ENCODE measurements at regions not wholly inside any gene's neighbourhood (a gene's known extent, or its start where the extent isn't known, plus 50 kb on each side); places are given as distances from the start of the nearest gene placed in this dataset.

- H3K4me1 ChIP-seq (ENCODE audit: control insufficient read depth, insufficient read depth, low read length): no peaks in the 10 kb centered on the region
- H3K9me3 Mint-ChIP-seq: peaks cover 2 to 3% of the 10 kb centered on the region in 2 donors
- ATAC-seq (no peak), DNase-seq (no peak)
- H3K4me3 ChIP-seq (ENCODE audit: low read length): no peak overlapping the region
- intact Hi-C loops (cut with micrococcal nuclease): no loop called here
- no peaks in the 10 kb centered on the region for H3K9me3 ChIP-seq (ENCODE audit: control insufficient read depth, insufficient read depth, low read length)
- H3K27me3 ChIP-seq (ENCODE audit: control insufficient read depth, insufficient read depth, low read length): no peaks in the 10 kb centered on the region
- WGBS (ENCODE audit: insufficient coverage): 79% methylated on average over 2 of the region's 2 CpGs
- H3K27ac ChIP-seq (ENCODE audit: low read length): no peak overlapping the region
- TF ChIP-seq, protein P1, sequence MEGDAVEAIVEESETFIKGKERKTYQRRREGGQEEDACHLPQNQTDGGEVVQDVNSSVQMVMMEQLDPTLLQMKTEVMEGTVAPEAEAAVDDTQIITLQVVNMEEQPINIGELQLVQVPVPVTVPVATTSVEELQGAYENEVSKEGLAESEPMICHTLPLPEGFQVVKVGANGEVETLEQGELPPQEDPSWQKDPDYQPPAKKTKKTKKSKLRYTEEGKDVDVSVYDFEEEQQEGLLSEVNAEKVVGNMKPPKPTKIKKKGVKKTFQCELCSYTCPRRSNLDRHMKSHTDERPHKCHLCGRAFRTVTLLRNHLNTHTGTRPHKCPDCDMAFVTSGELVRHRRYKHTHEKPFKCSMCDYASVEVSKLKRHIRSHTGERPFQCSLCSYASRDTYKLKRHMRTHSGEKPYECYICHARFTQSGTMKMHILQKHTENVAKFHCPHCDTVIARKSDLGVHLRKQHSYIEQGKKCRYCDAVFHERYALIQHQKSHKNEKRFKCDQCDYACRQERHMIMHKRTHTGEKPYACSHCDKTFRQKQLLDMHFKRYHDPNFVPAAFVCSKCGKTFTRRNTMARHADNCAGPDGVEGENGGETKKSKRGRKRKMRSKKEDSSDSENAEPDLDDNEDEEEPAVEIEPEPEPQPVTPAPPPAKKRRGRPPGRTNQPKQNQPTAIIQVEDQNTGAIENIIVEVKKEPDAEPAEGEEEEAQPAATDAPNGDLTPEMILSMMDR (IDR thresholded peaks at IDR 0.05): no peak
- H3K27ac Mint-ChIP-seq: no peak overlapping the region
- H3K27me3 Mint-ChIP-seq (ENCODE audit: low read depth in 2 of 2): no peaks in the 10 kb centered on the region
- H3K4me1 Mint-ChIP-seq: no peaks in the 10 kb centered on the region
- H3K4me3 Mint-ChIP-seq: no peak overlapping the region
- no peaks in the 10 kb centered on the region for H3K36me3 ChIP-seq (ENCODE audit: control insufficient read depth, insufficient read depth, low read length)
- H3K36me3 Mint-ChIP-seq: no peaks in the 10 kb centered on the region
Observed at GRCh38 chr1:56077206-56077605, 502.2 kb downstream of the PLPP3 start.

DNA sequence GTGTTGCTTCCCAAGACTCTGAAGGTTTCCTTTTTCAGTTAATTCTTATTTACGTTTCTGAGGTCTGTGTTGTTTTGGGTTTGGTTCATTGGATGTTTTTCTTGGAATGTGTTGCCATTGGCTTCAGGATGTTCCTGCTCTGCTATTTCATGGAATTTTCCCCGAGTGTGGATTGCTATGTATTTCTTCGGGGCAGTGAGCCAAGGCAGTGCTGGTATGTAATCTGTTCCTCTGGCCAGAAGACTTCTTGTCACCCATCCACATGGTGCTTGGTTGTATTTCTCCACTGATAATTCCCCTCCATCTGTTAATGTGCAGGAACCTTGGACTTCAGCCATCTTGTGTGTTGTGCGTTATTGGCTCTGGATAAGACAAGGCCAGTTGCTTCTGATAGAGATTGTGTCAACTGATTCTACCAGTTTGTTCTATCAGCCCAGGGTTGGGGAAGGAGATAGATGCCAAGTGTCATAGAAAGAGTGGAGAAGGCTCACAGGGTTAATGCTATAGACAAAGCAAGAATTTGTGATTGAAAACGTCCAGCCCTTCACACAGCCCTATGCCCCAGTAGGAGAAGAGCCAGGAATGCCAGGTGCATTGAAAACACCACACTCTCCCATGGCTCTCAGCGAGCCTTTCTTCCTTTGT lies 505.2 kb downstream of the PLPP3 start:
- H3K27ac ChIP-seq (ENCODE audit: low read length): no peak overlapping the region
- intact Hi-C loops (cut with micrococcal nuclease): no loop called here
- WGBS (ENCODE audit: insufficient coverage): 78% methylated on average over 6 of the region's 6 CpGs
- TF ChIP-seq, protein P1 (IDR thresholded peaks at IDR 0.05): no peak
- ATAC-seq (no peak), DNase-seq (no peak)
- no peaks in the 10 kb centered on the region for H3K4me1 ChIP-seq (ENCODE audit: control insufficient read depth, insufficient read depth, low read length)
- H3K36me3 Mint-ChIP-seq: no peaks in the 10 kb centered on the region
- H3K4me3 ChIP-seq (ENCODE audit: low read length): no peak overlapping the region
- no peak overlapping the region for H3K27ac Mint-ChIP-seq
- H3K9me3 ChIP-seq (ENCODE audit: control insufficient read depth, insufficient read depth, low read length): no peaks in the 10 kb centered on the region
- peaks cover 3% of the 10 kb centered on the region in 2 donors for H3K9me3 Mint-ChIP-seq
- H3K27me3 ChIP-seq (ENCODE audit: control insufficient read depth, insufficient read depth, low read length): no peaks in the 10 kb centered on the region
- no peaks in the 10 kb centered on the region for H3K36me3 ChIP-seq (ENCODE audit: control insufficient read depth, insufficient read depth, low read length)
- no peaks in the 10 kb centered on the region for H3K4me1 Mint-ChIP-seq
- peaks cover 0 to 4% of the 10 kb centered on the region in 2 donors for H3K27me3 Mint-ChIP-seq (ENCODE audit: low read depth in 2 of 2)
- no peak overlapping the region for H3K4me3 Mint-ChIP-seq

- Mint-ChIP-seq H3K4me3 (no peak overlapping the region), H3K27ac (no peak overlapping the region), H3K9me3 (peaks cover 3% of the 10 kb centered on the region in 2 donors), H3K36me3 (no peaks in the 10 kb centered on the region), H3K4me1 (no peaks in the 10 kb centered on the region), H3K27me3 (ENCODE audit: low read depth in 2 of 2) (peaks cover 0 to 4% of the 10 kb centered on the region in 2 donors)
- DNase-seq: no peak
- no peaks in the 10 kb centered on the region for H3K27me3 ChIP-seq (ENCODE audit: control insufficient read depth, insufficient read depth, low read length)
- ATAC-seq: no peak
- H3K9me3 ChIP-seq (ENCODE audit: control insufficient read depth, insufficient read depth, low read length): no peaks in the 10 kb centered on the region
- H3K4me3 ChIP-seq (ENCODE audit: low read length): no peak overlapping the region
- WGBS (ENCODE audit: insufficient coverage): 82% methylated on average over 2 of the region's 2 CpGs
- intact Hi-C loops (cut with micrococcal nuclease): no loop called here
- TF ChIP-seq, protein P1 (IDR thresholded peaks at IDR 0.05): no peak
- H3K36me3 ChIP-seq (ENCODE audit: control insufficient read depth, insufficient read depth, low read length): no peaks in the 10 kb centered on the region
- H3K27ac ChIP-seq (ENCODE audit: low read length): no peak overlapping the region
- no peaks in the 10 kb centered on the region for H3K4me1 ChIP-seq (ENCODE audit: control insufficient read depth, insufficient read depth, low read length)
Observed at GRCh38 chr1:56073614-56074006, 505.8 kb downstream of the PLPP3 start.

DNA sequence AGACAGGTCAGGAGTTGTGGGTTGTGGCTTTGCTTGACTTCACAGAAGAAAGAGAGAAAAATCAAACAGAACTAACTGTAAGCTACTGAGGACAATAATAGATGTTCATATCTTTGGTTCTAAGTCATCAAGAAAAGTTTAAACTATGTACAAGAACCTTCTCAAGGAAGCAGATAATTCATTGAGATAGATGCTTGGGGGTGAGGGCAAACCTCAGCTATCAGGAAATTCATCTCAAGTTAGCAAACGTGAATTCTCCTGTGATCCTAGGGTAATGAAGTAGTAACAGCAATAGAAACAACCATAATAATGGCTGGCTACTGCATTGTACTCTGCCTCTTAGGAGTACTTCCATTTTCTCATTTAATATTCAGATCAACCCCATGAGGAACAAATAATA lies 506.2 kb downstream of the PLPP3 start:
- 60% methylated on average over 1 of the region's 1 CpG for WGBS (ENCODE audit: insufficient coverage)
- no peak overlapping the region for H3K27ac Mint-ChIP-seq

More for the DNA sequence above, 506.2 kb downstream of the PLPP3 start:
- Mint-ChIP-seq H3K4me3 (no peak overlapping the region), H3K4me1 (no peaks in the 10 kb centered on the region), H3K9me3 (peaks cover 3% of the 10 kb centered on the region in 2 donors), H3K36me3 (no peaks in the 10 kb centered on the region), H3K27me3 (ENCODE audit: low read depth in 2 of 2) (peaks cover 0 to 4% of the 10 kb centered on the region in 2 donors)
- intact Hi-C loops (cut with micrococcal nuclease): no loop called here
- Histone ChIP-seq H3K36me3 (ENCODE audit: control insufficient read depth, insufficient read depth, low read length) (no peaks in the 10 kb centered on the region), H3K4me1 (ENCODE audit: control insufficient read depth, insufficient read depth, low read length) (no peaks in the 10 kb centered on the region), H3K9me3 (ENCODE audit: control insufficient read depth, insufficient read depth, low read length) (no peaks in the 10 kb centered on the region), H3K27ac (ENCODE audit: low read length) (no peak overlapping the region), H3K27me3 (ENCODE audit: control insufficient read depth, insufficient read depth, low read length) (no peaks in the 10 kb centered on the region), H3K4me3 (ENCODE audit: low read length) (no peak overlapping the region)
- TF ChIP-seq, protein P1 (IDR thresholded peaks at IDR 0.05): no peak
- no peak for DNase-seq
- ATAC-seq: no peak
